Panc1 (cell line): ENCODE measurements at regions not wholly inside any gene's neighbourhood (a gene's known extent, or its start where the extent isn't known, plus 50 kb on each side); places are given as distances from the start of the nearest gene placed in this dataset.
"Not testable (repeated sequence)": the region's sequence is repeated elsewhere in the genome, so short reads cannot be mapped to it uniquely, and the experiment has no call there.

ENCODE experiments used
- ATAC-seq: fragments of 200-7000 bp; cut with Tn5 transposase; 2 replicates; pipeline ENCODE4 v1.9.1; 2020; ENCODE audit warnings: mild to moderate bottlenecking, moderate library complexity
- BruUV-seq: library from RNA; stranded (reverse); fragments of 400-500 nt; replicated peaks from 2 replicates; lab custom pipeline; 2021; lab: Mats Ljungman, UMichigan
- CTCF ChIA-PET: fragments of 300-600 bp; sonication (Branson Sonifier 250); formaldehyde crosslinking; loops from one replicate; lab custom pipeline; 2022; ENCODE audit warnings: antibody characterized with exemption; lab: Charles Lee
- POLR2A ChIA-PET: fragments of 300-600 bp; sonication (Branson Sonifier 250); formaldehyde crosslinking; loops from one replicate; lab custom pipeline; 2022; ENCODE audit warnings: antibody characterized with exemption; lab: Charles Lee
- DNase-seq: peaks from one replicate; pipeline ENCODE4 v3.0.0-alpha.2; 2010; ENCODE audit warnings: low read depth, low spot score
- H3K27ac ChIP-seq: 2 replicates; pipeline ENCODE4 v1.5.1; 2011; ENCODE audit warnings: mild to moderate bottlenecking, low read length, inconsistent platforms
- H3K27me3 ChIP-seq: fragments of 200-500 bp; sonication (Bioruptor generic); 2 replicates; pipeline ENCODE4 v1.6.0; 2014; ENCODE audit warnings: low read length, inconsistent platforms; ENCODE audit not compliant: control insufficient read depth, insufficient read depth
- H3K36me3 ChIP-seq: fragments of 200-500 bp; sonication (Bioruptor generic); 2 replicates; pipeline ENCODE4 v1.5.1; 2014; ENCODE audit warnings: inconsistent platforms, mild to moderate bottlenecking, low read length, moderate library complexity; ENCODE audit not compliant: control insufficient read depth, insufficient read depth
- H3K4me1 ChIP-seq: 2 replicates; pipeline ENCODE4 v1.5.1; 2011; ENCODE audit warnings: inconsistent platforms, mild to moderate bottlenecking, low read length, moderate library complexity; ENCODE audit not compliant: control insufficient read depth, insufficient read depth
- H3K4me3 ChIP-seq, 2 experiments: 2 replicates each; pipeline ENCODE4 v1.5.1; 2011 to 2012; ENCODE audit warnings: low read depth in 2 of 2, low read length in 2 of 2, mild to moderate bottlenecking in 2 of 2, inconsistent platforms in 1 of 2, moderate library complexity in 1 of 2
- H3K9me3 ChIP-seq: fragments of 200-500 bp; sonication (Bioruptor generic); 2 replicates; pipeline ENCODE4 v1.5.1; 2014; ENCODE audit warnings: low read depth, mild to moderate bottlenecking, inconsistent platforms, low read length, moderate library complexity; ENCODE audit not compliant: control insufficient read depth, insufficient read depth
- in situ Hi-C: cut with HindIII; loops from 2 replicates; pipeline ENCODE4 v1.10.0; 2016; ENCODE audit warnings: low sequenced_read_pairs, low pct_unique_long_range_greater_than_20kb
- intact Hi-C: fragments of 100-400 bp; cut with micrococcal nuclease; formaldehyde crosslinking; loops from one replicate; pipeline ENCODE4 v1.10.0; 2022; ENCODE audit not compliant: unreplicated experiment

- BruUV-seq, intact Hi-C loops, H3K27me3 ChIP-seq, POLR2A ChIA-PET, H3K36me3 ChIP-seq, ATAC-seq, H3K4me3 ChIP-seq, DNase-seq, CTCF ChIA-PET, H3K9me3 ChIP-seq, H3K4me1 ChIP-seq, H3K27ac ChIP-seq, in situ Hi-C loops: not testable (repeated sequence)
These were observed 71.7 kb downstream of the ZNF479 start for GRCh38 chr7:57060506-57060905.

GRCh38 chr7:57016341-57016740 is 115.9 kb downstream of the ZNF479 start:
- intact Hi-C loops, POLR2A ChIA-PET, ATAC-seq, DNase-seq, in situ Hi-C loops, H3K27ac ChIP-seq, H3K36me3 ChIP-seq, H3K9me3 ChIP-seq, H3K4me1 ChIP-seq, CTCF ChIA-PET, H3K27me3 ChIP-seq, BruUV-seq, H3K4me3 ChIP-seq: not testable (repeated sequence)

GRCh38 chr7:57013707-57014106 is 118.5 kb downstream of the ZNF479 start:
- intact Hi-C loops, ATAC-seq, DNase-seq, H3K4me1 ChIP-seq, H3K27ac ChIP-seq, in situ Hi-C loops, H3K4me3 ChIP-seq, BruUV-seq, H3K27me3 ChIP-seq, CTCF ChIA-PET, POLR2A ChIA-PET, H3K36me3 ChIP-seq, H3K9me3 ChIP-seq: not testable (repeated sequence)

GRCh38 chr7:57012907-57013306 is 119.3 kb downstream of the ZNF479 start:
- H3K36me3 ChIP-seq, ATAC-seq, DNase-seq, BruUV-seq, H3K9me3 ChIP-seq, H3K27ac ChIP-seq, in situ Hi-C loops, intact Hi-C loops, CTCF ChIA-PET, H3K4me1 ChIP-seq, H3K4me3 ChIP-seq, H3K27me3 ChIP-seq, POLR2A ChIA-PET: not testable (repeated sequence)

- ATAC-seq, DNase-seq, H3K4me3 ChIP-seq, H3K27me3 ChIP-seq, CTCF ChIA-PET, POLR2A ChIA-PET, in situ Hi-C loops, BruUV-seq, intact Hi-C loops, H3K27ac ChIP-seq, H3K9me3 ChIP-seq, H3K36me3 ChIP-seq, H3K4me1 ChIP-seq: not testable (repeated sequence)
These were observed 123.0 kb downstream of the ZNF479 start for GRCh38 chr7:57009230-57009629.

- H3K27ac ChIP-seq, H3K4me3 ChIP-seq, H3K36me3 ChIP-seq, DNase-seq, H3K4me1 ChIP-seq, BruUV-seq, ATAC-seq, H3K27me3 ChIP-seq, H3K9me3 ChIP-seq, POLR2A ChIA-PET, CTCF ChIA-PET, intact Hi-C loops, in situ Hi-C loops: not testable (repeated sequence)
These were observed 126.3 kb downstream of the ZNF479 start for GRCh38 chr7:57005974-57006373.

- DNase-seq, CTCF ChIA-PET, H3K9me3 ChIP-seq, H3K27ac ChIP-seq, H3K27me3 ChIP-seq, BruUV-seq, H3K36me3 ChIP-seq, POLR2A ChIA-PET, H3K4me3 ChIP-seq, H3K4me1 ChIP-seq, in situ Hi-C loops, intact Hi-C loops, ATAC-seq: not testable (repeated sequence)
These were observed 128.4 kb downstream of the ZNF479 start for GRCh38 chr7:57003821-57004220.

- BruUV-seq, H3K36me3 ChIP-seq, H3K4me1 ChIP-seq, POLR2A ChIA-PET, H3K9me3 ChIP-seq, DNase-seq, H3K4me3 ChIP-seq, intact Hi-C loops, ATAC-seq, in situ Hi-C loops, CTCF ChIA-PET, H3K27ac ChIP-seq, H3K27me3 ChIP-seq: not testable (repeated sequence)
These were observed 130.3 kb downstream of the ZNF479 start for GRCh38 chr7:57001926-57002325.
